IMR-90 (cell line): ENCODE measurements at regions not wholly inside any gene's neighbourhood (a gene's known extent, or its start where the extent isn't known, plus 50 kb on each side); places are given as distances from the start of the nearest gene placed in this dataset.

Experiments used
- ATAC-seq: fragments of 200-7000 bp; cut with Tn5 transposase; 2 replicates; pipeline ENCODE4 v1.9.1; 2020; ENCODE audit warnings: low read depth, mild to moderate bottlenecking, moderate library complexity
- BruUV-seq: library from RNA; stranded (reverse); fragments of 400-500 nt; replicated peaks from 2 replicates; lab custom pipeline; 2021; lab: Mats Ljungman, UMichigan
- CTCF ChIA-PET: fragments of 300-600 bp; formaldehyde crosslinking; extraction: SDS; loops from one replicate; lab custom pipeline; 2021; ENCODE audit warnings: antibody characterized with exemption; lab: Yijun Ruan, JAX
- POLR2A ChIA-PET: fragments of 300-600 bp; sonication (Branson Sonifier 250); formaldehyde crosslinking; loops from one replicate; lab custom pipeline; 2022; ENCODE audit warnings: antibody characterized with exemption; ENCODE audit not compliant: unreplicated experiment; lab: Charles Lee
- DNase-seq: peaks from one replicate; pipeline ENCODE4 v3.0.0; 2013
- H2AFZ ChIP-seq: replicated peaks from 2 replicates; pipeline ENCODE3; 2013; ENCODE audit warnings: low read length, mild to moderate bottlenecking; ENCODE audit not compliant: poor library complexity
- H2AK5ac ChIP-seq: 2 replicates; pipeline ENCODE4 v1.6.1; 2013; ENCODE audit warnings: low read depth, low read length, inconsistent platforms
- H2AK9ac ChIP-seq: replicated peaks from 2 replicates; pipeline ENCODE3; 2013; ENCODE audit warnings: mild to moderate bottlenecking, low read depth, low read length, moderate library complexity; ENCODE audit not compliant: poor library complexity
- H2BK120ac ChIP-seq: 2 replicates; pipeline ENCODE4 v1.6.1; 2013; ENCODE audit warnings: low read depth, low read length, inconsistent platforms
- H2BK15ac ChIP-seq: 3 replicates; pipeline ENCODE4 v1.6.1; 2013; ENCODE audit warnings: low read depth, low read length, inconsistent platforms
- H2BK20ac ChIP-seq: 2 replicates; pipeline ENCODE4 v1.6.1; 2013; ENCODE audit warnings: low read depth, mild to moderate bottlenecking, inconsistent platforms, low read length, moderate library complexity
- H2BK5ac ChIP-seq: 2 replicates; pipeline ENCODE4 v1.6.1; 2013; ENCODE audit warnings: mild to moderate bottlenecking, low read depth, low read length, inconsistent platforms; ENCODE audit not compliant: poor library complexity, severe bottlenecking
- H3K14ac ChIP-seq: replicated peaks from 2 replicates; pipeline ENCODE4 v1.6.1; 2013; ENCODE audit warnings: low read depth, low read length, inconsistent platforms
- H3K18ac ChIP-seq: 2 replicates; pipeline ENCODE4 v1.6.1; 2013; ENCODE audit warnings: low read depth, low read length, control low read depth
- H3K23ac ChIP-seq: 2 replicates; pipeline ENCODE4 v1.6.1; 2013; ENCODE audit warnings: low read depth, low read length, inconsistent platforms
- H3K27ac ChIP-seq: 2 replicates; pipeline ENCODE4 v1.5.1; 2013; ENCODE audit warnings: mild to moderate bottlenecking, control low read depth, low read length; ENCODE audit not compliant: insufficient read depth
- H3K27me3 ChIP-seq: 2 replicates; pipeline ENCODE4 v1.6.1; 2013; ENCODE audit warnings: low read length; ENCODE audit not compliant: control insufficient read depth, insufficient read depth
- H3K36me3 ChIP-seq: 2 replicates; pipeline ENCODE4 v1.6.1; 2013; ENCODE audit warnings: low read length, mixed read lengths; ENCODE audit not compliant: control insufficient read depth, insufficient read depth
- H3K4ac ChIP-seq: 2 replicates; pipeline ENCODE4 v1.6.1; 2013; ENCODE audit warnings: low read depth, low read length, inconsistent platforms
- H3K4me1 ChIP-seq: 2 replicates; pipeline ENCODE4 v1.6.1; 2013; ENCODE audit warnings: low read length, mixed read lengths; ENCODE audit not compliant: control insufficient read depth, insufficient read depth
- H3K4me2 ChIP-seq: 2 replicates; pipeline ENCODE4 v1.6.1; 2013; ENCODE audit warnings: low read depth, mild to moderate bottlenecking, control low read depth, low read length, moderate library complexity
- H3K4me3 ChIP-seq: 2 replicates; pipeline ENCODE4 v1.5.1; 2013; ENCODE audit warnings: low read depth, mild to moderate bottlenecking, control low read depth, low read length, moderate library complexity; ENCODE audit not compliant: insufficient read depth
- H3K56ac ChIP-seq: 2 replicates; pipeline ENCODE4 v1.6.1; 2013; ENCODE audit warnings: low read length, inconsistent platforms; ENCODE audit not compliant: insufficient read depth; ENCODE audit errors: extremely low read depth
- H3K79me1 ChIP-seq, 2 experiments: 2 replicates each; pipeline ENCODE4 v1.6.1; 2013; ENCODE audit warnings: low read length in 2 of 2, inconsistent platforms in 1 of 2, low read depth in 1 of 2
- H3K9ac ChIP-seq: 2 replicates; pipeline ENCODE4 v1.6.1; 2013; ENCODE audit warnings: low read depth, low read length, control low read depth
- H3K9me1 ChIP-seq: 2 replicates; pipeline ENCODE4 v1.6.1; 2013; ENCODE audit warnings: low read length, inconsistent platforms; ENCODE audit not compliant: insufficient read depth
- H3K9me3 ChIP-seq: 2 replicates; pipeline ENCODE4 v1.6.1; 2013; ENCODE audit warnings: low read length; ENCODE audit not compliant: control insufficient read depth, insufficient read depth
- H4K20me1 ChIP-seq: 2 replicates; pipeline ENCODE4 v1.6.1; 2013; ENCODE audit warnings: low read length, inconsistent platforms; ENCODE audit not compliant: insufficient read depth
- H4K5ac ChIP-seq: 2 replicates; pipeline ENCODE4 v1.6.1; 2013; ENCODE audit warnings: mild to moderate bottlenecking, low read depth, low read length, control low read depth
- H4K8ac ChIP-seq, 2 experiments: 2 replicates each; pipeline ENCODE4 v1.6.1; 2013; ENCODE audit warnings: low read depth in 2 of 2, low read length in 2 of 2, control low read depth in 1 of 2, inconsistent platforms in 1 of 2
- H4K91ac ChIP-seq: 2 replicates; pipeline ENCODE4 v1.6.1; 2013; ENCODE audit warnings: low read depth, low read length, inconsistent platforms; ENCODE audit not compliant: insufficient read depth
- ELK1 ChIP-seq: fragments of 150-350 bp; IDR thresholded peaks from 2 replicates; pipeline ENCODE4 v1.6.1; 2016; ENCODE audit warnings: low read depth, mild to moderate bottlenecking, low read length, moderate library complexity, borderline replicate concordance
- MAZ ChIP-seq: IDR thresholded peaks from 2 replicates; pipeline ENCODE4 v1.6.1; 2012; ENCODE audit warnings: low read depth, mild to moderate bottlenecking, low read length, improper control_type of control experiment, moderate library complexity, borderline replicate concordance
- POLR2A ChIP-seq: IDR thresholded peaks from 2 replicates; pipeline ENCODE4 v1.6.1; 2012; ENCODE audit warnings: mild to moderate bottlenecking, low read depth, low read length
- RAD21 ChIP-seq: IDR thresholded peaks from 2 replicates; pipeline ENCODE4 v1.6.1; 2012; ENCODE audit warnings: low read length, improper control_type of control experiment
- SMC3 ChIP-seq: fragments of 150-350 bp; IDR thresholded peaks from 2 replicates; pipeline ENCODE4 v1.6.1; 2016; ENCODE audit warnings: low read depth, mild to moderate bottlenecking, antibody characterized with exemption, low read length, moderate library complexity
- WGBS, 2 experiments: methylation state at CpG; one replicate each; pipeline versions ENCODE4 v1.1.5 to v1.1.7; 2013; ENCODE audit warnings: missing lambda C conversion rate in 2 of 2; ENCODE audit not compliant: insufficient read length in 1 of 2; ENCODE audit errors: extremely low coverage in 2 of 2; 5-methylcytosine and 5-hydroxymethylcytosine counted together
- dilution Hi-C: fragments of 300-500 bp; cut with HindIII; formaldehyde crosslinking; loops from one replicate; pipeline ENCODE4 v1.14.3; 2018; ENCODE audit warnings: low sequenced_read_pairs; ENCODE audit not compliant: unreplicated experiment
- in situ Hi-C: fragments of 300-500 bp; cut with MboI; formaldehyde crosslinking; loops from 3 replicates; pipeline ENCODE4 v1.14.3; 2019; ENCODE audit warnings: low sequenced_read_pairs, inconsistent platforms, mixed read lengths
- intact Hi-C: fragments of 100-400 bp; cut with micrococcal nuclease; formaldehyde crosslinking; loops from 2 replicates; pipeline ENCODE4 v1.10.0; 2022

GRCh38 chr3:176512037-176512436 is 685.2 kb downstream of the TBL1XR1 start:
- Histone ChIP-seq H2BK20ac (no peak overlapping the region), H3K9me1 (no peaks in the 10 kb centered on the region), H2AK9ac (no peak overlapping the region), H3K4me3 (no peak overlapping the region), H3K4me1 (no peaks in the 10 kb centered on the region), H3K14ac (no peak overlapping the region), H3K4me2 (no peak overlapping the region), H3K9ac (no peak overlapping the region), H2BK120ac (no peak overlapping the region), H3K79me1 (no peaks in the 10 kb centered on the region), H2BK15ac (no peak overlapping the region), H3K36me3 (no peaks in the 10 kb centered on the region), H4K91ac (no peak overlapping the region), H2BK5ac (no peak overlapping the region), H4K8ac (no peak overlapping the region), H3K23ac (no peak overlapping the region), H4K5ac (no peak overlapping the region), H3K18ac (no peak overlapping the region), H2AFZ (no peak overlapping the region), H3K27ac (no peak overlapping the region), H3K9me3 (peaks cover 3% of the 10 kb centered on the region; the same call in 1 of the 2 replicates), H3K4ac (no peak overlapping the region), H4K20me1 (no peaks in the 10 kb centered on the region), H3K27me3 (no peaks in the 10 kb centered on the region), H3K56ac (no peak overlapping the region), H2AK5ac (no peak overlapping the region)
- TF ChIP-seq ELK1: no peak
- TF ChIP-seq SMC3: no peak
- no peak for TF ChIP-seq POLR2A
- TF ChIP-seq MAZ: no peak
- no peak for TF ChIP-seq RAD21
- CTCF ChIA-PET: no interaction called here
- no peak for DNase-seq
- dilution Hi-C loops (no loop called here), intact Hi-C loops (no loop called here), in situ Hi-C loops (no loop called here)
- no peak for ATAC-seq
- BruUV-seq: no TSS peak
- no CpG with 5 or more reads among the region's 1 CpG for WGBS, 2 experiments
- POLR2A ChIA-PET: no interaction called here
